ENCODE measurements at regions not wholly inside any gene's neighbourhood (a gene's known extent, or its start where the extent isn't known, plus 50 kb on each side); places are given as distances from the start of the nearest gene placed in this dataset.

- ChIA-PET CTCF (no interaction called here), POLR2A (no interaction called here), RAD21 (ENCODE audit: low non-redundant PET in 1 of 2, low total read pairs in 2 of 2, uncharacterized antibody in 2 of 2, unreplicated experiment in 2 of 2) (no interaction called here)
- ATAC-seq (no peak), DNase-seq (ENCODE audit: low read depth, low spot score) (no peak)
- no peaks in the 10 kb centered on the region for H3K36me3 ChIP-seq (ENCODE audit: control insufficient read depth in 1 of 2, insufficient read depth in 2 of 2, low read length in 2 of 2)
- BruUV-seq (replicated peaks) = no TSS peak
- no peak overlapping the region for H3K27ac ChIP-seq (ENCODE audit: low read depth, low read length)
- H3K9ac ChIP-seq (ENCODE audit: low read length) = no peak overlapping the region
- no peak overlapping the region for H2AFZ ChIP-seq (ENCODE audit: low read depth, low read length, poor library complexity, severe bottlenecking)
- H3K4me1 ChIP-seq (ENCODE audit: control insufficient read depth in 1 of 2, insufficient read depth in 2 of 2, low read length in 2 of 2) = no peaks in the 10 kb centered on the region
- intact Hi-C loops (cut with micrococcal nuclease) = no loop called here
- TF ChIP-seq CTCF (IDR thresholded peaks at IDR 0.05 in 2 of 3, conservative IDR thresholded peaks at IDR 0.05 in 1 of 3; ENCODE audit: borderline replicate concordance in 1 of 3, insufficient read depth in 1 of 3, low read depth in 2 of 3, low read length in 2 of 3) = peak in 1 of 3 experiments; percentile 18; a peak in 1 of 6 replicates
- no peak for TF ChIP-seq CBX3 (IDR thresholded peaks at IDR 0.05; ENCODE audit: low read depth)
- TF ChIP-seq ATF3 (IDR thresholded peaks at IDR 0.05) = no peak
- H3K9me3 ChIP-seq (ENCODE audit: control insufficient read depth in 1 of 2, insufficient read depth in 1 of 2, low read depth in 1 of 2, low read length in 2 of 2) = no peaks in the 10 kb centered on the region
- no peak overlapping the region for H3K4me3 ChIP-seq (replicated peaks in 1 of 2; ENCODE audit: low read depth in 1 of 2, low read length in 2 of 2)
- H3K4me2 ChIP-seq (ENCODE audit: low read length) = no peak overlapping the region
- no peaks in the 10 kb centered on the region for H3K9me2 ChIP-seq (ENCODE audit: insufficient read depth)
- H4K20me1 ChIP-seq (ENCODE audit: insufficient read depth) = no peaks in the 10 kb centered on the region; the same call in 1 of the 2 replicates
- H3K27me3 ChIP-seq (ENCODE audit: insufficient read depth, low read length) = no peaks in the 10 kb centered on the region
- H3K79me2 ChIP-seq (ENCODE audit: insufficient read depth, low read length) = no peaks in the 10 kb centered on the region
Observed at GRCh38 chr13:84605927-84606326, 723.7 kb upstream of the SLITRK1 start.

GRCh38 chr13:84591444-84591843 is 709.2 kb upstream of the SLITRK1 start:
- H3K79me2 ChIP-seq (ENCODE audit: insufficient read depth, low read length) = no peaks in the 10 kb centered on the region
- intact Hi-C loops (cut with micrococcal nuclease) = no loop called here
- ChIA-PET CTCF (no interaction called here), RAD21 (ENCODE audit: low non-redundant PET in 1 of 2, low total read pairs in 2 of 2, uncharacterized antibody in 2 of 2, unreplicated experiment in 2 of 2) (no interaction called here), POLR2A (no interaction called here)
- H3K27me3 ChIP-seq (ENCODE audit: insufficient read depth, low read length) = no peaks in the 10 kb centered on the region
- no peak overlapping the region for H2AFZ ChIP-seq (ENCODE audit: low read depth, low read length, poor library complexity, severe bottlenecking)
- H3K9me2 ChIP-seq (ENCODE audit: insufficient read depth) = no peaks in the 10 kb centered on the region
- H3K27ac ChIP-seq (ENCODE audit: low read depth, low read length) = no peak overlapping the region
- no peak overlapping the region for H3K9ac ChIP-seq (ENCODE audit: low read length)
- no TSS peak for BruUV-seq (replicated peaks)
- H3K4me2 ChIP-seq (ENCODE audit: low read length) = no peak overlapping the region
- DNase-seq (ENCODE audit: low read depth, low spot score) (no peak), ATAC-seq (no peak)
- no peaks in the 10 kb centered on the region for H3K36me3 ChIP-seq (ENCODE audit: control insufficient read depth in 1 of 2, insufficient read depth in 2 of 2, low read length in 2 of 2)
- no peaks in the 10 kb centered on the region for H3K9me3 ChIP-seq (ENCODE audit: control insufficient read depth in 1 of 2, insufficient read depth in 1 of 2, low read depth in 1 of 2, low read length in 2 of 2)
- no peak for TF ChIP-seq TCF7L2 (IDR thresholded peaks at IDR 0.05; ENCODE audit: borderline replicate concordance, extremely low read depth, insufficient read depth, insufficient read length)
- no peak for TF ChIP-seq FOSL1 (IDR thresholded peaks at IDR 0.05; ENCODE audit: low read depth)
- TF ChIP-seq CTCF (IDR thresholded peaks at IDR 0.05 in 2 of 3, conservative IDR thresholded peaks at IDR 0.05 in 1 of 3; ENCODE audit: borderline replicate concordance in 1 of 3, insufficient read depth in 1 of 3, low read depth in 2 of 3, low read length in 2 of 3) = no peak
- no peak for TF ChIP-seq CBX3 (IDR thresholded peaks at IDR 0.05; ENCODE audit: low read depth)
- TF ChIP-seq YY1 (IDR thresholded peaks at IDR 0.05; ENCODE audit: extremely low read depth, insufficient replicate concordance, low read depth, low read length) = no peak
- TF ChIP-seq SP1 (IDR thresholded peaks at IDR 0.05; ENCODE audit: low read depth) = no peak
- TF ChIP-seq ZNF274 (IDR thresholded peaks at IDR 0.05; ENCODE audit: low read depth, low read length) = no peak
- TF ChIP-seq SRF (IDR thresholded peaks at IDR 0.05; ENCODE audit: low read depth) = no peak
- no peak for TF ChIP-seq EZH2phosphoT487 (IDR thresholded peaks at IDR 0.05; ENCODE audit: borderline replicate concordance)
- no peak for TF ChIP-seq RAD21 (IDR thresholded peaks at IDR 0.05; ENCODE audit: low read depth)
- TF ChIP-seq CEBPB (IDR thresholded peaks at IDR 0.05; ENCODE audit: low read depth) = no peak
- no peak for TF ChIP-seq SIN3A (IDR thresholded peaks at IDR 0.05; ENCODE audit: low read depth)
- TF ChIP-seq MAX (IDR thresholded peaks at IDR 0.05) = no peak
- no peaks in the 10 kb centered on the region for H3K4me1 ChIP-seq (ENCODE audit: control insufficient read depth in 1 of 2, insufficient read depth in 2 of 2, low read length in 2 of 2)
- H4K20me1 ChIP-seq (ENCODE audit: insufficient read depth) = no peaks in the 10 kb centered on the region
- no peak overlapping the region for H3K4me3 ChIP-seq (replicated peaks in 1 of 2; ENCODE audit: low read depth in 1 of 2, low read length in 2 of 2)

Measured in HCT116 (cell line).